ENCODE measurements at regions not wholly inside any gene's neighbourhood (a gene's known extent, or its start where the extent isn't known, plus 50 kb on each side); places are given as distances from the start of the nearest gene placed in this dataset.
A peak's percentile ranks its signal among the peaks of the same experiment; 100 is the strongest.

- TF ChIP-seq CTCF (IDR thresholded peaks at IDR 0.05) (peak; percentile 87), REST (IDR thresholded peaks at IDR 0.05; ENCODE audit: insufficient read depth in 1 of 2, low read depth in 2 of 2, low read length in 1 of 2) (no peak), POLR2AphosphoS5 (IDR thresholded peaks at IDR 0.05; ENCODE audit: low read depth, low read length) (no peak), SIN3A (IDR thresholded peaks at IDR 0.05; ENCODE audit: borderline replicate concordance, insufficient read depth, low read depth, low read length) (no peak), TCF7L2 (IDR thresholded peaks at IDR 0.05; ENCODE audit: low read depth, low read length) (no peak)
Observed at GRCh38 chr7:17706734-17707133, 233.6 kb downstream of the SNX13 start.
